NCI-H748 (cell line): ENCODE measurements at regions not wholly inside any gene's neighbourhood (a gene's known extent, or its start where the extent isn't known, plus 50 kb on each side); places are given as distances from the start of the nearest gene placed in this dataset.
"Not testable (repeated sequence)": the region's sequence is repeated elsewhere in the genome, so short reads cannot be mapped to it uniquely, and the experiment has no call there.

ENCODE experiments used
- DNase-seq: peaks from one replicate; lab custom pipeline; 2025; ENCODE audit not compliant: unreplicated experiment; lab: John Stamatoyannopoulos, UW

- DNase-seq, result peak; percentile 68
Observed at GRCh38 chr6:6724539-6725467, 136.3 kb downstream of the LY86 start.

GRCh38 chr6:6725468-6726209, 137.1 kb downstream of the LY86 start:
- DNase-seq, result no peak

- DNase-seq, result no peak
Observed at GRCh38 chr6:6728169-6728941, 139.8 kb downstream of the LY86 start.

- DNase-seq, result no peak
Observed at GRCh38 chr6:6729971-6730370, 141.5 kb downstream of the LY86 start.

GRCh38 chr6:6730831-6731230, 142.3 kb downstream of the LY86 start:
- DNase-seq, result no peak

- DNase-seq, result no peak
Observed at GRCh38 chr6:6734479-6735465, 146.3 kb downstream of the LY86 start.

- no peak for DNase-seq
Observed at GRCh38 chr6:6736791-6737654, 148.5 kb downstream of the LY86 start.

GRCh38 chr6:6737671-6738070, 149.2 kb downstream of the LY86 start:
- no peak for DNase-seq

GRCh38 chr6:6738108-6738507, 149.6 kb downstream of the LY86 start:
- DNase-seq, result no peak

- DNase-seq, result no peak
Observed at GRCh38 chr6:6738922-6739716, 150.6 kb downstream of the LY86 start.

GRCh38 chr6:6740595-6740994, 152.1 kb downstream of the LY86 start:
- no peak for DNase-seq

- DNase-seq, result no peak
Observed at GRCh38 chr6:6741264-6741663, 152.7 kb downstream of the LY86 start.

GRCh38 chr6:6742535-6742934, 154.0 kb downstream of the LY86 start:
- DNase-seq, result peak; percentile 22

- no peak for DNase-seq
Observed at GRCh38 chr6:6744551-6744950, 156.0 kb downstream of the LY86 start.

GRCh38 chr6:6745637-6746332, 157.3 kb downstream of the LY86 start:
- not testable (repeated sequence) for DNase-seq

- no peak for DNase-seq
Observed at GRCh38 chr6:6746333-6746969, 157.9 kb downstream of the LY86 start.

GRCh38 chr6:6746970-6747338, 158.4 kb downstream of the LY86 start:
- DNase-seq, result no peak
